ENCODE measurements at regions not wholly inside any gene's neighbourhood (a gene's known extent, or its start where the extent isn't known, plus 50 kb on each side); places are given as distances from the start of the nearest gene placed in this dataset.

GRCh38 chr5:118611332-118611945, 376.9 kb downstream of the DTWD2 start:
- CTCF ChIA-PET: no interaction called here
- Mint-ChIP-seq H3K27ac (no peak overlapping the region), H3K4me3 (no peak overlapping the region), H3K9me3 (no peaks in the 10 kb centered on the region), H3K27me3 (no peaks in the 10 kb centered on the region), H3K36me3 (ENCODE audit: low read depth) (no peaks in the 10 kb centered on the region), H3K4me1 (ENCODE audit: low read depth) (no peaks in the 10 kb centered on the region)
- POLR2A ChIA-PET: no interaction called here
- DNase-seq: peak; percentile 14
- TF ChIP-seq CTCF (IDR thresholded peaks at IDR 0.05): peak; percentile 7
- ATAC-seq: no peak
- intact Hi-C loops (cut with micrococcal nuclease): no loop called here

GRCh38 chr5:118606940-118607339, 381.4 kb downstream of the DTWD2 start:
- TF ChIP-seq CTCF (IDR thresholded peaks at IDR 0.05): no peak
- DNase-seq (no peak), ATAC-seq (no peak)
- Mint-ChIP-seq H3K36me3 (ENCODE audit: low read depth) (no peaks in the 10 kb centered on the region), H3K4me1 (ENCODE audit: low read depth) (no peaks in the 10 kb centered on the region), H3K27me3 (no peaks in the 10 kb centered on the region), H3K9me3 (no peaks in the 10 kb centered on the region), H3K4me3 (no peak overlapping the region), H3K27ac (no peak overlapping the region)
- POLR2A ChIA-PET: no interaction called here
- intact Hi-C loops (cut with micrococcal nuclease): no loop called here
- CTCF ChIA-PET: no interaction called here

- H3K27ac Mint-ChIP-seq: no peak overlapping the region
- H3K4me1 Mint-ChIP-seq (ENCODE audit: low read depth): no peaks in the 10 kb centered on the region
- intact Hi-C loops (cut with micrococcal nuclease): no loop called here
- CTCF ChIA-PET: no interaction called here
- POLR2A ChIA-PET: no interaction called here
- no peak for TF ChIP-seq CTCF (IDR thresholded peaks at IDR 0.05)
- no peak for DNase-seq
- H3K27me3 Mint-ChIP-seq: no peaks in the 10 kb centered on the region
- H3K36me3 Mint-ChIP-seq (ENCODE audit: low read depth): no peaks in the 10 kb centered on the region
- H3K9me3 Mint-ChIP-seq: no peaks in the 10 kb centered on the region
- ATAC-seq: no peak
- no peak overlapping the region for H3K4me3 Mint-ChIP-seq
Observed at GRCh38 chr5:118605761-118606160, 382.6 kb downstream of the DTWD2 start.

GRCh38 chr5:118604106-118604505, 384.2 kb downstream of the DTWD2 start:
- DNase-seq (no peak), ATAC-seq (no peak)
- H3K27me3 Mint-ChIP-seq: no peaks in the 10 kb centered on the region
- no peaks in the 10 kb centered on the region for H3K4me1 Mint-ChIP-seq (ENCODE audit: low read depth)
- CTCF ChIA-PET: no interaction called here
- no peaks in the 10 kb centered on the region for H3K36me3 Mint-ChIP-seq (ENCODE audit: low read depth)
- TF ChIP-seq CTCF (IDR thresholded peaks at IDR 0.05): no peak
- H3K9me3 Mint-ChIP-seq: no peaks in the 10 kb centered on the region
- POLR2A ChIA-PET: no interaction called here
- H3K4me3 Mint-ChIP-seq: no peak overlapping the region
- intact Hi-C loops (cut with micrococcal nuclease): no loop called here
- no peak overlapping the region for H3K27ac Mint-ChIP-seq

DNA sequence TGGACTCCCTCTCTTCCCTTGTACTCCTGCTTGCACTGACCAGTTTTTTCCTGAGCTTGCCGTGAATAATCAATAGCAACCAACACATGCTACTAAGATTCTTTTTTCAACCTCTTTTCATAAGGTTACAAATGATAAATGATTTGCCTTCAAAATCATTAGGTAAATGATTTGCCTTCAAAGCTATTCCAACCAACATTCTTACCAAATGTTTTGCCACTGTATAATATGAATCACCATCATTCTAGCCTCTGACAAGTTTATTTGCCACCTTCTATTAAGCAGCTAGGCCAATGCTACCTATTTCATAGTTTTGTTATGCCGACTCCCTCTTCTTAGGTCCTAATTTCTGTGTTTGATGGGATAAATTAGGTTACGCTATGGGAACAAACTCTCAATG, 385.1 kb downstream of the DTWD2 start:
- Mint-ChIP-seq H3K36me3 (ENCODE audit: low read depth) (no peaks in the 10 kb centered on the region), H3K4me1 (ENCODE audit: low read depth) (no peaks in the 10 kb centered on the region), H3K27me3 (no peaks in the 10 kb centered on the region), H3K9me3 (no peaks in the 10 kb centered on the region), H3K27ac (no peak overlapping the region), H3K4me3 (no peak overlapping the region)
- intact Hi-C loops (cut with micrococcal nuclease): no loop called here
- DNase-seq (no peak), ATAC-seq (no peak)
- POLR2A ChIA-PET: no interaction called here
- no peak for TF ChIP-seq CTCF (IDR thresholded peaks at IDR 0.05)
- CTCF ChIA-PET: no interaction called here
